GM04504 (cell line): ENCODE measurements at regions not wholly inside any gene's neighbourhood (a gene's known extent, or its start where the extent isn't known, plus 50 kb on each side); places are given as distances from the start of the nearest gene placed in this dataset.

Experiments
- DNase-seq: peaks from one replicate; pipeline ENCODE4 v3.0.0-alpha.2; 2012; ENCODE audit warnings: low read depth

DNA sequence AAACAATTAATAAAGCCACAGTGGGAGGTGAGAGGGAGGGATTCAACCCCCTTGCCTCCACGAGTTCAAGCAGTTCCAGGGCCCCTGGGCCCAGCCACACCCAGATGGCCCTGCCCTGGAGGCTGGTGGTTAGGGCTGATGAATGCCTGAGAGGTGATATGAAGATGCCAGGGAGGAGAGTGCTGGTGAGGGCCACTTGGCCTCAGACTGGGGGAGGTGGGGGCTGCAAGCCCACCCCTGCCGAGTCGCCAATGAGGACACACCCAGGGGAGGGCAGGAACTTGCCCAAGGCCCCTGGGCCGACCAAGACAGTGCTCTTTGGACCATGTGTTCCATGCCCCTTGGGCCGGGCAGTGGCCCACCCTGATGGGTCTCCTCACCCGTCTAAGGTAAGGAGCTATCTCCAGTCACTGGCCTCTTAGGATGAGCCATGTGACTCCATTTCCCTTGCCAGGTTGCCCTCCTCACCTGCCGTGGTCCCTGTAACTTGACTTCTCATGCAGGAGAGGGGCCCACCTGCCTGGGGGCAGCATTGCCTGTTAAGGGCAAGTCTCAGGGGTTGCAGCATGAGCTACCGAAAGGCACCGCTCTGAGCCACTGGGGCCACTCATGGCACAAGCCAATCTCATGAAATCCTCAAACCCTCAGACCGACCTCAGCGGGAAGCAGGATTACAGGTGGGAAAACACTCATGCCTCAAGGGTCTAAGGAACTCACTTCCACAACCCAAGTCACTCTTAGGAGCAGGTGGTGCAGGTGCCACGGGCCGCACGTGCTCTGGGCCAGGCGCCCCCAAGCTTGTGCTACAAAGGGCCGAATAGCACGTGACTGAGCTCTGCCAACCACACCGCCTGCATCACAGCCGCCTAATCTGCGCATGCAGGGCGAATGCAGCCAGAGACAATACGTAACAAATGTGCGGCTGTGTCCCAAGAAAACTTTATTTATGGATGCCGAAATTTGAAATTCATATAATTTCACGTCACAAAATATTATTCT lies 147.4 kb upstream of the MLN start:
- DNase-seq, result no peak

GRCh38 chr6:33950472-33950881 lies 146.7 kb upstream of the MLN start:
- DNase-seq, result no peak

DNA sequence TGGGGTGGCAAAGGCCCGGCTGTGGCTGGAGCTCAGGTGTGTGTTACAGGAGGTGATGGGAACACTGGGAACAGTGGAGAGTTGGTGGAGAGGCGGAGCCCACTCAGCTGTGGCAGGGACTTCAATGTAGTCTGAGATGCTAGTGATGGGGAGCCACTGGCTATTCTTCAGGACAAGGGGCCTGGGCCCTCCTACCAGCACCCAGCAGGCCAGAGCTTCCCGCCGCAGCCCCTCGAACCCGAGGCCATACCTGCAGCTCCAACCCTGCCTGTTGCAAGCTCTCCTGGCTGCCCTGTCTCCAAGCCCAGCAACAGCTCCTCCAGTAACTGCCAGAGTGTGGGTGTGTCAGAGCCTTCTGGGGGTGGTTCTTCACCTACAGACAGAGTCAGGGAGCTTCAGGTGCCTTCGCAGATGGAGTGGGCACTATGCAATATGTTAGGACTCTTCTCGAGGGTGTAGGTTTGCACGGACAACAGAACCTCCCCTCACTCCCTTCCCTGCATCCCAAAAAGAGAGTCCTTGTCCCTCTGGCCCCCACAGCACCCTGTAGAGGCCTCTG lies 146.2 kb upstream of the MLN start:
- DNase-seq, result no peak

- no peak for DNase-seq
Observed at GRCh38 chr6:33949111-33949510, 145.3 kb upstream of the MLN start.

- no peak for DNase-seq
Observed at GRCh38 chr6:33947916-33948594, 144.3 kb upstream of the MLN start.

DNA sequence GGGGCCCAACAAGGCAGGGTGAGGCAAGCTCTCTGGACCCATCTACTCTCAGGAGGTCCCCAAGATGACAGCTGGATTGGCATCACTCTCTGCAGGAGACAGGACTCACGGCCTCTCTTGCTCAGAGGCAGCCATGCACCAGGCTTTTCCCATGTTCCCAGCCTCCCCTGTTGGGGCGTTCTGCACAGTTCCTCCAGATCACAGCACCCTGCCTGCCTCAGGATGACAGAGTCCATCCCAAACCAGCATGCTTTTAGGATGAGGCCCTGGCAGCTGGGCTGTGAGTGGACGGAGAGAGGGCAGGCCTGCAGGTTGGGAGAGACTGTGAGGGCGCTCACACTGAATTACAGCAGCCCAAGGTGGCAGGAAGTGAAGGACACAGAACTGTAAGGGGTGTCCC lies 143.2 kb upstream of the MLN start:
- no peak for DNase-seq

- no peak for DNase-seq
Observed at GRCh38 chr6:33945931-33946330, 142.1 kb upstream of the MLN start.

DNA sequence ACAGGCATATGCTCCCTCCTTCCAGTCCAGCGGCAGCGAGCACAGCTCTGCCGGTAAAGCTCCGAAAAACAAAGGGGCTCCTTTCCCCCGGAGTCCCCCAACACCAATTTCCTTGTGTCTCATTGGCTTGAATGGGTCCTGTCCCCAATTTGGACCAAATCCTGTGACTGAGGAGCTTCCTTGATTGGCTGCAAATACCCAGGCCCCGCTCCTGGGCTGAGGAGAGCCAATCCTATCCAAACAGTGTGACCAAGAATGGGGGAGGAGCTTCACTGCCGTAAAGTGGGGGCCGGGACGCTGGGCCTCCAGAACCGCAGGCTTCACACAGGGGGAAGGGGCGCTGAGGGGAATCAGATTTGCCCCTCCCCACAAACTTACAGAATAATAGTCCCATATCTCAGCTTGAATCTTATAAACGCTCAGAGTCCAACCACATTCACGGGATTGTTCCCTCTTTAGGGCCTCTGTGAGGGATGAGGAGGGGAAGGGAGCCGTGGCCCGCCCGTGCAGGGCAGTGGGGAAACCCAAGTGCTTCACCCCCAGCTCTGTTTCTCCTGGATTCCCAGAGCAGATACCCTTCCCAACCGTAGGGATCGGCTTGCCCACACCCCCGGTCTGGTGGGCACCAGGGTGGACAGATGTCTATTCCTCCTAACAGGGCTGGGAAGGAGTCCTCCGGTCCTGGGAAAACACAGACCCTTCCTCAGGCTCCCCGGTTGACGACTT lies 141.0 kb upstream of the MLN start:
- no peak for DNase-seq

DNA sequence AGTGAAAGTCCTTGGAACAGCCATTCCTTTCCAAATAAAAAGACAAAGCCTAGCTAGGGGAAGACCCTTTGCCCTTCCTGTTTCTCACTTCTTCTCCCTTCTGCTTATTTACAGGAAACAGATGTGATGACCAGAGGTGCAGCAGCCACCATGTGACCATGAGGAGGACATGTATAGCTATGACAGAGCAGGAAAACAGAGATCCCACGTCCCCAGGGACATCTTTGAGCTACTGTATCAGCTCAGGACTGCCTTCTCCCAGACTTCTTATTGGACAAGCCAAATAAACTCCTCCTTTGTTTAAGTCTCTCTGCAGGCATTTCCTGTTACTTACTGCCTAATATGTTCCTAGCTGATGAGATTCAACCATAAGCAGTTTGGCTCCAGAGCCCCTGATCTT lies 133.1 kb upstream of the MLN start:
- no peak for DNase-seq

- no peak for DNase-seq
Observed at GRCh38 chr6:33935439-33936080, 131.8 kb upstream of the MLN start.

- DNase-seq, result no peak
Observed at GRCh38 chr6:33934731-33935270, 131.0 kb upstream of the MLN start.

- DNase-seq, result no peak
Observed at GRCh38 chr6:33933101-33933500, 129.3 kb upstream of the MLN start.

- DNase-seq, result no peak
Observed at GRCh38 chr6:33931799-33932198, 128.0 kb upstream of the MLN start.

- DNase-seq, result peak; percentile 16
Observed at GRCh38 chr6:33929575-33930288, 125.9 kb upstream of the MLN start.

- peak; percentile 71 for DNase-seq
Observed at GRCh38 chr6:33927616-33928015, 123.8 kb upstream of the MLN start.

- DNase-seq, result no peak
Observed at GRCh38 chr6:33927112-33927511, 123.3 kb upstream of the MLN start.

DNA sequence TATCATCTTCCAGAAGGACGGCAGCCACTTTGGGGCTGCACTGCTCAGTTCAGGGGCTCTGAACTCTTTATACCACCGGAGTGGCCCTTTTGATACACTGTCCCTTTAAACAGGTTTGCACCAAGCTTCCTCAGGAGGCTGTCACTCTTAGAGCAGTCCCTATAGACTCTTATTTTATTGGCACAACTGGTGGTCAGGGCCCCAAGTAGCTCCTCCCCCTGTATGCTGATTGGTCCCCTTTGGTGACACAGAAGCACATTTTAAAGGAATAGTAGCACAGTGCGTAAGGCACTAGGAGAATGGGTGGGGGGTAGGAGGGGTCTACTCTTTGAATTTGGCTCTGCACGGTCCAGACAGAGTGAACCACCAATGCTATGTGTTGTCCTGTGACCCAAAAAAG lies 122.6 kb upstream of the MLN start:
- no peak for DNase-seq

- no peak for DNase-seq
Observed at GRCh38 chr6:33925936-33926335, 122.1 kb upstream of the MLN start.

DNA sequence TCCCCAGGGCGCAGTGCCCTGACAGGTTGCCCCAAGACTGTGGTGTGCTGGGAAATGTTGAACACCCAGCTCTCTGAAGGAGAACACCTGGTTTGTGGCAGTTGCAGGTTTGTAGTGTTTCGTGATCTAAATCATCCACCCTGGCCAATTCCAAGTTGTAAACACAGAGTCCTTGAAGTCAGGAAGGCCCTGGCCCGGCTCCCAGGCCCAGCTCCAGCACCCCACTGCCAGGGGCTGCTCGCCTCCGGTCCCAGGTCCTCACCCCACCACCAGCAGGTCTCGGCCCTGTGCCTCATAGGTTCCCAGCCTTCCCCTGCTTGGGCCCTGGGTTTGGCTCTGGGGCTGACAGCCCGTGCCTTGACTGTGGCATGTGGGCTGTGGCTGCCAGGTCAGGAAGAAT lies 121.4 kb upstream of the MLN start:
- no peak for DNase-seq

GRCh38 chr6:33924681-33925080 lies 120.9 kb upstream of the MLN start:
- DNase-seq, result no peak
